Smooth muscle cell (in vitro differentiated cells): ENCODE measurements at regions not wholly inside any gene's neighbourhood (a gene's known extent, or its start where the extent isn't known, plus 50 kb on each side); places are given as distances from the start of the nearest gene placed in this dataset.

Source experiments
- DNase-seq: peaks from one replicate; lab custom pipeline; 2025; ENCODE audit not compliant: unreplicated experiment; lab: John Stamatoyannopoulos, UW
- H2AFZ ChIP-seq: fragments of 200-600 bp; sonication (generic); 2 replicates; pipeline ENCODE4 v1.6.0; 2016; ENCODE audit warnings: antibody characterized with exemption, low read depth, mild to moderate bottlenecking
- H3F3A ChIP-seq: fragments of 200-600 bp; sonication (generic); 2 replicates; pipeline ENCODE4 v1.6.0; 2017; ENCODE audit warnings: antibody characterized with exemption, low read depth
- H3K27ac ChIP-seq: fragments of 200-600 bp; sonication (generic); 2 replicates; pipeline ENCODE4 v1.5.1; 2016; ENCODE audit warnings: low read depth, mild to moderate bottlenecking
- H3K27me3 ChIP-seq: fragments of 200-600 bp; sonication (generic); 2 replicates; pipeline ENCODE4 v1.6.1; 2016; ENCODE audit warnings: low read depth, mild to moderate bottlenecking
- H3K36me3 ChIP-seq: fragments of 200-600 bp; sonication (generic); 2 replicates; pipeline ENCODE4 v1.5.1; 2016; ENCODE audit warnings: low read depth
- H3K4me1 ChIP-seq: fragments of 200-600 bp; sonication (generic); 2 replicates; pipeline ENCODE4 v1.5.1; 2016; ENCODE audit warnings: low read depth
- H3K4me2 ChIP-seq: fragments of 200-600 bp; sonication (generic); 2 replicates; pipeline ENCODE4 v1.6.0; 2016; ENCODE audit warnings: mild to moderate bottlenecking
- H3K4me3 ChIP-seq: fragments of 200-600 bp; sonication (generic); 2 replicates; pipeline ENCODE4 v1.5.1; 2016; ENCODE audit warnings: mild to moderate bottlenecking
- H3K79me2 ChIP-seq: fragments of 200-600 bp; sonication (generic); 2 replicates; pipeline ENCODE4 v1.6.0; 2016; ENCODE audit warnings: low read depth, mild to moderate bottlenecking
- H3K9ac ChIP-seq: fragments of 200-600 bp; sonication (generic); 2 replicates; pipeline ENCODE4 v1.6.0; 2016; ENCODE audit warnings: low read depth
- H3K9me3 ChIP-seq: fragments of 200-600 bp; sonication (generic); replicated peaks from 2 replicates; pipeline ENCODE4 v1.5.1; 2016; ENCODE audit warnings: low read depth
- H4K20me1 ChIP-seq: fragments of 200-600 bp; sonication (generic); 2 replicates; pipeline ENCODE4 v1.6.0; 2016; ENCODE audit warnings: low read depth
- WGBS: methylation state at CpG from one replicate; pipeline ENCODE4 v1.1.7; 2016; ENCODE audit warnings: low lambda C conversion rate; 5-methylcytosine and 5-hydroxymethylcytosine counted together
- TF ChIP-seq, protein P1 (sequence below): fragments of 200-600 bp; sonication (generic); IDR thresholded peaks from 2 replicates; pipeline ENCODE4 v1.5.1; 2017; ENCODE audit warnings: borderline replicate concordance, mild to moderate bottlenecking, antibody characterized with exemption; ENCODE audit not compliant: insufficient read depth, poor library complexity, severe bottlenecking

- H3K27ac ChIP-seq: peak overlapping the region; percentile 80
- 86% methylated on average over 2 of the region's 2 CpGs for WGBS
- H3K4me2 ChIP-seq: no peak overlapping the region
- no peaks in the 10 kb centered on the region for H3F3A ChIP-seq
- H3K27me3 ChIP-seq: no peaks in the 10 kb centered on the region
- TF ChIP-seq, protein P1, sequence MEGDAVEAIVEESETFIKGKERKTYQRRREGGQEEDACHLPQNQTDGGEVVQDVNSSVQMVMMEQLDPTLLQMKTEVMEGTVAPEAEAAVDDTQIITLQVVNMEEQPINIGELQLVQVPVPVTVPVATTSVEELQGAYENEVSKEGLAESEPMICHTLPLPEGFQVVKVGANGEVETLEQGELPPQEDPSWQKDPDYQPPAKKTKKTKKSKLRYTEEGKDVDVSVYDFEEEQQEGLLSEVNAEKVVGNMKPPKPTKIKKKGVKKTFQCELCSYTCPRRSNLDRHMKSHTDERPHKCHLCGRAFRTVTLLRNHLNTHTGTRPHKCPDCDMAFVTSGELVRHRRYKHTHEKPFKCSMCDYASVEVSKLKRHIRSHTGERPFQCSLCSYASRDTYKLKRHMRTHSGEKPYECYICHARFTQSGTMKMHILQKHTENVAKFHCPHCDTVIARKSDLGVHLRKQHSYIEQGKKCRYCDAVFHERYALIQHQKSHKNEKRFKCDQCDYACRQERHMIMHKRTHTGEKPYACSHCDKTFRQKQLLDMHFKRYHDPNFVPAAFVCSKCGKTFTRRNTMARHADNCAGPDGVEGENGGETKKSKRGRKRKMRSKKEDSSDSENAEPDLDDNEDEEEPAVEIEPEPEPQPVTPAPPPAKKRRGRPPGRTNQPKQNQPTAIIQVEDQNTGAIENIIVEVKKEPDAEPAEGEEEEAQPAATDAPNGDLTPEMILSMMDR: no peak
- H2AFZ ChIP-seq: peak overlapping the region; percentile 93
- no peaks in the 10 kb centered on the region for H3K79me2 ChIP-seq
- no peaks in the 10 kb centered on the region for H4K20me1 ChIP-seq
- H3K36me3 ChIP-seq: no peaks in the 10 kb centered on the region
- peaks cover 21% of the 10 kb centered on the region for H3K4me1 ChIP-seq
- H3K9me3 ChIP-seq: no peaks in the 10 kb centered on the region
- H3K4me3 ChIP-seq: no peak overlapping the region
- no peak for DNase-seq
- H3K9ac ChIP-seq: no peak overlapping the region
Observed at GRCh38 chr5:145246379-145246778, 588.8 kb downstream of the PRELID2 start.

- WGBS: 27% methylated on average over 5 of the region's 5 CpGs
- Histone ChIP-seq H3K79me2 (no peaks in the 10 kb centered on the region), H3K36me3 (no peaks in the 10 kb centered on the region), H4K20me1 (no peaks in the 10 kb centered on the region), H3K9ac (peak overlapping the region; percentile 5), H2AFZ (peak overlapping the region; percentile 93), H3K27ac (peak overlapping the region; percentile 80), H3K4me3 (no peak overlapping the region), H3K4me2 (peak overlapping the region; percentile 25), H3K27me3 (no peaks in the 10 kb centered on the region), H3K4me1 (peaks cover 21% of the 10 kb centered on the region), H3F3A (no peaks in the 10 kb centered on the region), H3K9me3 (no peaks in the 10 kb centered on the region)
- no peak for DNase-seq
- TF ChIP-seq, protein P1: no peak
Observed at GRCh38 chr5:145245354-145245753, 589.8 kb downstream of the PRELID2 start.

DNA sequence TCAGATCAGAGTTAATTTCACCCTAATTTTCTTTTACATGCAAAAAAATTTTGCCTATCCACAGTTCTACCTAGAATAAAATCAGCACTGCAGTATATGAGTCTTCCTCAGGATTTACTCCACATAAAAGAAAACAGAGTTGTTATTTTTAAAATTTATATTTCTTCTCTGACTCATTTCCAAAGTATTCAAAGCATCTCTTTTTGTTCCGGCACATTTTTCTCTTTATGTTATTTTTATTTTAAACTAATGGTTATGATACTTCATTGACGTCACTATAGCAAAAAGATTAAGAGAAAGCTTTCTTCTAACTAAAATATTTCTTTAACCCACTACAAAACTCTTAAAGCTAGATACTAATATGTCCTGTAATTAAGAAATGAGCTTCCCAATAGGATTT, 590.4 kb downstream of the PRELID2 start:
- Histone ChIP-seq H2AFZ (peak overlapping the region; percentile 93), H3K4me1 (peaks cover 21% of the 10 kb centered on the region), H3K4me2 (peak overlapping the region; percentile 25), H3K79me2 (no peaks in the 10 kb centered on the region), H3K9me3 (no peaks in the 10 kb centered on the region), H3K36me3 (no peaks in the 10 kb centered on the region), H3K27ac (peak overlapping the region; percentile 80), H3K9ac (no peak overlapping the region), H4K20me1 (no peaks in the 10 kb centered on the region), H3K27me3 (no peaks in the 10 kb centered on the region), H3F3A (no peaks in the 10 kb centered on the region), H3K4me3 (no peak overlapping the region)
- TF ChIP-seq, protein P1: no peak
- 62% methylated on average over 2 of the region's 2 CpGs for WGBS
- DNase-seq: no peak

DNA sequence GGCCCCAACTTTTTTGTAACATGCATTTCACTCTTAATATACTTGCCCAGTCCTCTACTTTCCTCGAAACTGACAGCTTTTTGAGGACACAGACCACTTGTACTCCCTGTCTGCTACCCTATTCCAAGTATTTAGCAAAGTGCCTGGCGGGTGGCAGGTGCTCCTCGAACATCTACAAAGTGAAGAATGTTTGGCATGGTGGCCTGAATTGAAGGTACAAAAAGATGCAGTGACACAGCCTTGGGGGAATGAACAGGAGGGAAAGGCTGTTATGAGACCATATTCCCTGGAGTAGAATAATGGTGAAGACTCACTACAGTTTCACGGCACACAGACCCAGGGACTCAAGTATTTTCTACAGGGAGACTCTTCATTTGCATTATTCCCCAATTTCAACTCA, 590.9 kb downstream of the PRELID2 start:
- no peaks in the 10 kb centered on the region for H4K20me1 ChIP-seq
- WGBS: 92% methylated on average over 4 of the region's 4 CpGs
- no peak overlapping the region for H2AFZ ChIP-seq

More for the DNA sequence above, 590.9 kb downstream of the PRELID2 start:
- DNase-seq: no peak
- Histone ChIP-seq H3K4me2 (no peak overlapping the region), H3K9ac (no peak overlapping the region), H3K27ac (no peak overlapping the region), H3K27me3 (no peaks in the 10 kb centered on the region), H3K9me3 (no peaks in the 10 kb centered on the region), H3K36me3 (no peaks in the 10 kb centered on the region), H3K4me1 (peaks cover 21% of the 10 kb centered on the region), H3K79me2 (no peaks in the 10 kb centered on the region), H3K4me3 (no peak overlapping the region), H3F3A (no peaks in the 10 kb centered on the region)
- TF ChIP-seq, protein P1: no peak
